Eye (tissue), 1 donor: ENCODE measurements at regions not wholly inside any gene's neighbourhood (a gene's known extent, or its start where the extent isn't known, plus 50 kb on each side); places are given as distances from the start of the nearest gene placed in this dataset.

Source experiments
- DNase-seq: peaks from one replicate; pipeline ENCODE4 v3.0.0-alpha.2; 2015

DNA sequence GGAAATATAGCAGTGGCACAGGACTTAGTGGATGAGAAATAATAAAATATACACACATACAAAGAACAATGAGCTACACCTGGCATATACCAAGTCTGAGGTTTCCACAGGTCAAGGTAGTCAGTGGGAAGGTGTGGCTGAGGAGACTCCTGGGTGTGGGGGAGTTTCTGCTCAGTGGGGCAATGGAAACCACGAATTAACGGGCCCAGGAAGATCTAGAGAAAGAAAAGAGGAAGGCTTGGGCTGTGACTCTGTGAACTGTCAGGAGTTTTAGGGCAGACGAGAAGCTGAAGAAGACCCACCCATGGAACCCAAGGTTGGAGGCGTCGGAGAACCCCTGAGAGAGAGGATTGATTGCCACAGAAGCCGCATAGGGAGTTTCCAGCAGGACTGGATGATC lies 196.5 kb downstream of the HERPUD2 start:
- no peak for DNase-seq

DNA sequence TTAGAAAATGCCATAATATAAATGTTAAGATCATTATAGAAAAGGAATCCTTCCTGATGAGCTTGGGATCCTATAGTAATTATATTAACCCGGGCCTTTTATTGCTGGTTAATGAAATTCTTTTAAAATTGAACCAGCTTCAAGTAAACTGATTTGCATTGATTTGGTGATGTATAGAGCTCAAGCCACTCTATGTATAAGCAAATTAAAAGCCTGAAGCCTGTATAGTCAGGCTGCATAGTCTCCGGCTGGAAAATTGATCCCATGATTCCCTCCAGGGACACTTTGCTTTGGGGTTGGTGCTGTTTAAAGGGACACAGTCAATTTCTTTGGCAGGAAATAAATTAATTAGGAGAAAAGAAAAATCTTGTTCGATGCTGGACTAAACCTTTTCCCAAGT lies 199.1 kb downstream of the HERPUD2 start:
- DNase-seq: no peak

DNA sequence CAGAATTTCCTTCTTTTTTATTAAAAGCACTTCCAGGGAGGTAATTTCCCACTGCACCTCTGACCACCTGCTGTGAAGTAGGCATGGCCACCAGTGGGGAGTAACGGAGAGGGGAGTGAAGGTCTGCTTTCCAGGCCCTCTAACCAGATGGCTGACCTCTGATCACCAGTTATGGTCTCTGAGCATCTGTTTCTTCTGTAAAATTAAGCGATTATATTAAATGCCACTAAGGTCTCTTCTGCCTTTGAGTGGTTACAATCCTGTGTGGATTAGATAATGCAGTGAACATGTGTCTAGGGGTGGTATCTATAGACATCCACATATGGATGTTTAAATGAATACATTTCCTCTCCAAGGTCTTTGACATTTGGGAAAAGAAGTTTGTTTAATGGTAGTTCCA lies 199.6 kb downstream of the HERPUD2 start:
- DNase-seq: no peak

DNA sequence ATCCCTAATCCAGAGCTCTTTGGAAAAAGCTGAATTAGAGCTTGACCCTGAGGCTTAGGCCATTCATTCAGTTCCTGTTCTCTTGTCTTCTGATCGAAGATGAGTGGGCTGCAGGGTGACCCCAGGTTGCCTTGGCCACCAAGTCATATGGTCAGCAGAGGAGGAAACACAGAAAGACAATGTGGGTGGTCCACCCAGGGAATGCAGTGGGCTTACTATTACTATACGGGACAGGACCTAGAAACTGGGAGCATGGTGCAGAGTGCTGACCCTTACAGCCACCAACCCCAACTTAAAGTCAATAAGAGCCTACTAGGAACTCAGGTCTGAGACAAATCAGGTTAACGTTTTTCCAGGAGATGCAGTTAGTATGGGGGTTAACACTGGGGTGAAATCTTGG lies 200.5 kb downstream of the HERPUD2 start:
- no peak for DNase-seq

DNA sequence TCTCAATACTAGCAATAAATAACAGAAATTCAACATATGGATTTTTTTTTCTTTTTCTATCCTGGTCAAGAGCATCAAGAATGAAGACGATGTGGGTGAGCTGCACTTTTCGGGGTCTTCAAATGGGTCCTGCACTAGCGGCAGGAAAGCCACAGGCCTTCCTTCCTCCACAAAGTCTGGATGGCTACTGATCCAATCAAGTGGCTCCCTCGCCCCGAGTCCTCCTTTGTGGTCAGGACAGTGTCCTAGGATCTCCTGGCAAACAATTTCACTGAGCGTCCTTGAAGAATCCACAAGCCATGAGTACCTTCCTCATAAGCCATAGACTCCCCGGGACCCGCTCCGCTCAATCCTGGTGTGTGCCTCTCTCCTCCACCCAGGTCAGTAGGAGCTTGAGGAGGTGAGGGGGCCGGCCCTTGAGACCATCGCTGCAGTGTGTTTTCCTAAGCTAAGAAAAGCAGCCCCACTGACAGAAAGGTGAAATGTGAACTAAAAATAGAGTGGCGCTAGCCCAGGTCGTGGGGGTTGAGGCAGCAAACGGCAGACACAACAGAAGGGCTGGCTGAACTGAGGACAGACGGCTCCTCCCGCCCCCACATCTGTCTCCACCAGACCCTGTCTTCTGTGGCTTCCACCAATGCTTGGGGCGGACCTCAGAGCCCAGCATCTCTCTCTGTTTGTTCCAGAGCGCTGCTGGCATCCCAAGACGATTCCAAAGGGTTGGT lies 202.3 kb downstream of the HERPUD2 start:
- DNase-seq: no peak

GRCh38 chr7:35491233-35491632 lies 203.7 kb downstream of the HERPUD2 start:
- DNase-seq: no peak

DNA sequence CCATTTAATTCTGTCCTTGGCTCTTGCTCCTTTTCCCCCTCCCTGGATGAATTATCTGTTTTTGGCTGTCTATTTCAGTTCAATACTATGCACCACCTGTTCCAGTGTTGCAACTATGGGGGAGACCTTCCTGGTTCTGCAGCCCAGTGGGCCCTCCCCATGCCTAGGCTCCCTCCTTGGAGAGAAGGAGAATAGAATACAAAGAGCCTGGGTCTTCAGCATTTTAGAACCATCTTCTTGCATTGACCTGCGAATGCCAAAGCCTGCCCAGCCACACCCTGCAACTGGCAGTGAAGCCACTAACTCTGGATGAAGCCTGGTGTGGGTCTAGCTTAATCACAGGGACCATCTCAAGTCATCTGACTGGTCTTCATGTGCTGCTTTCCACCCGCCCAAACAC lies 207.1 kb downstream of the HERPUD2 start:
- no peak for DNase-seq

DNA sequence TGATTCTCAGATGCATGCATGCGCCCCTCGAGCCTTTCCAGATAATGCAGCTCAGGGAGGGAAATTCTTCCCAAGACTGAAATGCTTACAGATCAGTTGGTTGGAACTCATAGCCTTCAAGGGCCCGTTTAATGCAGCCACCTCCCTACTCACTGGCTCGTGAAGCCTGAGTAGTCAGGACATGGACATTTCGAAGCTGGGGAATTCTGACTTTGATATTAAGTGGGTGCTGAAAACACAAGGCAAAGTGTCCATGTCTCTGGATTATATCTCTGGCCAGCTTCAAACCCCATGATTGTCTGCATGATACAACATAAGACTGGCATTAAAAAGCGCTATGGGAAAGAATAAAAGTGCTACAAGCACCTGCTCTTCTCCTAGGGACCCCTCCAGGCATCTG lies 207.5 kb downstream of the HERPUD2 start:
- DNase-seq: no peak

GRCh38 chr7:35485436-35485835 lies 209.5 kb downstream of the HERPUD2 start:
- peak; percentile 27 for DNase-seq

DNA sequence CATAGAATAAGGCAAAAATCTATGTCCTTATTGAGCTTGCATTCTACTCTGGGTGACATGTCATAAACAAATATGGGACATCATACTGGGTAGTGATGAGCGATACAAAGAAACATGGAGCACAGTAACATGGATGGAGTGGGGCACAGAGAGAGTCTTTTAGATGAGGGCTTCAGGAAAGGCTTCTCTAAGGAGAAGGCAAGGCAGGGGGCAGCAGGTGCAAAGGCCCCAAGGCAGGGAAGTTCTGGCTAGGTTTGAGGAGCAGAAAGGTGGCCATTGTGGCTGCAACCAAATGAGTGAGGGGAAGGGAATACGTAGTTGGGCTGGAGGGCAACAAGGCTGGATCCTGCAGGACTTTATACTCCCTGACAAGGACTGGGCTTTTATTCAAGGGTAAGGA lies 211.4 kb downstream of the HERPUD2 start:
- DNase-seq: no peak

DNA sequence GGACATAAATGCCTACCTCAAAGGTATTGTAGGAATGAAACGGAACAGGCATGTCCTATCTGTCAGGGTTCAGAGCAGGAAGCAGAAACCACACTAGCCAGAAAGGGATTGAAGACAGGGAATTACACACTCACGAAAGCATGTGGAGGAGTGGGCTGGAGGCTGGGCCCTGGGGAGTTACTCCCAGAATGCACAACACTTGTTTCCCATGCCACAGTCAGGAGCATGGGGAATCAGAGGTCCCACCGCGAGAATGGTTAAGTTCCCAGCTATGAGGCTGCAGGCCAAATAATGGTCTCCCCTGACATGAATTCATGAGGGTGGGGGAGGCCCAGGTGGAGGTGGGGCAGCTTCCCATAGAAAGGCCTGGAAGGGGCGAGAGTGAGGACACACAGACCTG lies 212.7 kb downstream of the HERPUD2 start:
- DNase-seq: no peak

- DNase-seq: peak; percentile 63
These were observed 214.1 kb downstream of the HERPUD2 start for GRCh38 chr7:35480806-35481205.

- DNase-seq: no peak
These were observed 217.3 kb downstream of the HERPUD2 start for GRCh38 chr7:35477609-35478008.

DNA sequence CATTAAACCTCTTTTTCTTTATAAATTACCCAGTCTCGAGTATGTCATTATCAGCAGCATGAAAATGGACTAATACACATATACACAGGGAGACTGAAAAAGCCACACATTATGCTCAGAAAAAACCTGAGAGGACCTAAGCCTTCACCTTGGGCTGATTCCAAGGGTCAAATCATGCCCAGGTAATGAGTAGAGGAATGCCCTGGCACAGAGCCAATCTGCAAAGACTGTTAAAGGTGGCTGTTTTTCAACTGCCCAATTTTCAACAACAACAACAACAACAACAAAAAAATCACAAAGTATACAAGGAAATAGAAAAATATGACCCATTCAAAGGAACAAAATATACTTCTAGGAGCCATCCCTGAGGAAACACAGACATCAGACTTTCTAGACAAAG lies 220.2 kb upstream of the TBX20 start:
- no peak for DNase-seq

DNA sequence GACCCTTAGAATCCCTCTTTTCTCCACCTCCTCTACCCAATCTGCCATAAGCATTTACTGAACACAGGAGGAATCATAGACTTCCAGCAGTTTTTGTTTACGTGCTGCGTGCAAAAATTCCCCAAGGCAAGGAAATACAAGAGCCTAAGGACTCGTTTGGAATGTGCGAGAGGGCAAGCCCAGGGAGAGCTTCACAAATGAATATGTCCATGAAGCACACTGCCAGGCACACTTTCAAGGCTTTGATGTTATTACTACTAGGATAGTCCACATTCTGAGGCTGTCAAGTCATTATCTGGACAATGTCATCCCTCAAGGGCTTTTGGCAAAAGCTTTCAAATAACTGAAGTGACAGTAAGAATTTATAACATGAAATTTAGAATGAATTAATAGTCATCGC lies 214.7 kb upstream of the TBX20 start:
- DNase-seq: no peak

DNA sequence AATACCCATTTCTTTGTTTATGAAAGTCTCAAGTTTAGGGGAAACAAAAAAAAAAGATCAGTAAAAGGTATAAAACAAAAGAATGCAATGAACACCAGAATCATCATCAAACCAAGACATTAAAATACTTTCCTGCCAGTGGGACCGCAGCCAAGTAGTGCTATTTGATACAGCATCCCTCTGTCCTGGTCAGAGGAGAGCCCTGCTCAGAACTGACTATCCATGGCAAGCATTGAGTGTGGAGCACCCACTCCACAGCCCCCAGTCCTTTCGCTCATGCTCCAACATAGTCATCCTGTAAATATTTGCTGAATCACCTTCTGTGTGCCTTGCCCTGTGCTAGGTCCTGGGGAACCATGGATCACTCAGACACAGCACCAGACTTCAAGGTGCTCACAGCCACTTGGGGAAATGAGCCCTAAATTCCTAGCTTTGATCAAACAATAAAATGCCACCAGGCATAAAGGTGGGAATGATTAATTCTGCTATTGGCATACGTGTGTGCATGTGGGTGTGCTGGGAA lies 213.6 kb upstream of the TBX20 start:
- DNase-seq: no peak

- peak; percentile 35 for DNase-seq
These were observed 212.0 kb upstream of the TBX20 start for GRCh38 chr7:35465791-35466336.

GRCh38 chr7:35463751-35464150 lies 209.9 kb upstream of the TBX20 start:
- no peak for DNase-seq

- DNase-seq: no peak
These were observed 209.3 kb upstream of the TBX20 start for GRCh38 chr7:35463176-35463700.

GRCh38 chr7:35454575-35455385 lies 200.9 kb upstream of the TBX20 start:
- DNase-seq: peak; percentile 50

DNA sequence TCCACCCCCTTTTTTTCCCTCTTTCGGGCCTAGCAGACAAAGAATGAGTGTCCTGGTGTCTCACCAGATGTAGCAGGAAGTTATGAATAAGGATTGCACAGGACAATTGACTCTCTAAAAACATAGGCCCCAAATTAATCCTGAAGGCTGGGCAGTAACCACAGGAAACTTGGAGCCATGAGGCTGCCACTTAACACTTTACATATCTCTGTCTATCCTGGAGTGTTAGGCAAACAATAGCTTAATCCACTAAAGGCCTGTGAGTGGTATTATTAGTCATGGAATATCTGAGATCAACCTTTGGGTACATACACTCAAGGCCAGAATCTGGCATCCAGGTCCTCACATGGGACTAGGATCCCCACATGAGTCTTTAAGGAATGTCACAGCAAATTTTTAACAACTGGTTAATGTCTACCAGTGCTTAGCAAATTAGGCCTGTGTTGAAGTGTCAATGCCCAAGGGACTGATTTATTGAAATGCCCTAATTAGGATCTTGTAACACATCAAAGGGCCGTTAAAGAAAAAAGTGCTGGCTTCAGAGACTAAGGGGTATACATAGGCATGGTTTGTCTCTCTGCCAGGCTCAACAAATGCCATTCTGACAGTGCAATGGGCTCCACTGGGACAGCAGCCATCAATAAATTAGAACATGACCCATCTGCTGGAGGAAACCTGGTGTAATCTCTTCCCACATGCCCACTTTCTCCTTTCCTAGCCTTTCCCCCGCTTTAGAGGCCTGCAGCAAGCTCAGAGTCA lies 196.7 kb upstream of the TBX20 start:
- DNase-seq: peak; percentile 44

DNA sequence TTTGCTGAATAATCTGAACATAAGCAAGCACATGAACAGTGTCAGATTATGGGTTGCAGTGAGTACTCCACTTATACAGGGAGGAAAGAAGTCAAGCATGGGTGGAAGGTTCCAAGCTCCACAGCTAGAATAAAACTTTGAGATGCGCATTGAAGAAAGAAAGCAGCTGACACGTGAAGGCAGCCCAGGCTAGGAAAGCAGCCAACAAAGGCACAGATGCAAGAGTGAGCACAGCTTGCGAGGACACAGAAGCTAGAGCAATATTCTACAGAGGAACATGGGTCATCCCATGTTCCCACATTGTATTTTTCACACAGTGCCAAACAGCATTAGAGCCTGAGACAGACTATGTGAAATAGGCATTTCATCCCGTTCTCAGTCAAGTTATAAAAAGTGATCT lies 194.6 kb upstream of the TBX20 start:
- no peak for DNase-seq

DNA sequence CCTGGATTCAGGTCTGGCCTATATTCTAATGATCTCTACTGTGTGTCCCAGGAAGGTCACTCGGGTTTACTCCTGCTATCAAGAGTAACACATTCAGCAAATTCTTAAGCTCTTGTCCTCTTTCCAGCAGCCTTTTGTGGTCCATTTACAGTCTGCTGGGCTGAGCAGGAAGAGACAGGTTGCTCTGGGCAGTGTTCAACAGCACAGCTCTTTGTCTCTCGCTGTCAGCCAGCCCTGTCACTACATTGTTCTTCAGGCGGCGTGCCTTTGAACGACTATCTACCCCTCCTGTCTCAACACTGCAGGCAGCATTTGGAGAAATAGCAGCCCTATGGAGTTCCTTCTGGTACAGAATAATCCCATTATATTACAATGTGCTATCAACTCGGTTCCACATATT lies 192.2 kb upstream of the TBX20 start:
- peak; percentile 54 for DNase-seq
